IMR-90 (cell line): ENCODE measurements at regions not wholly inside any gene's neighbourhood (a gene's known extent, or its start where the extent isn't known, plus 50 kb on each side); places are given as distances from the start of the nearest gene placed in this dataset.

ENCODE experiments used
- POLR2A ChIP-seq: IDR thresholded peaks from 2 replicates; pipeline ENCODE4 v1.6.1; 2012; ENCODE audit warnings: mild to moderate bottlenecking, low read depth, low read length
- TF ChIP-seq, protein P1 (sequence below): conservative IDR thresholded peaks from 2 replicates; pipeline ENCODE4 v1.5.1; 2012; ENCODE audit warnings: mild to moderate bottlenecking, low read depth, low read length, improper control_type of control experiment

DNA sequence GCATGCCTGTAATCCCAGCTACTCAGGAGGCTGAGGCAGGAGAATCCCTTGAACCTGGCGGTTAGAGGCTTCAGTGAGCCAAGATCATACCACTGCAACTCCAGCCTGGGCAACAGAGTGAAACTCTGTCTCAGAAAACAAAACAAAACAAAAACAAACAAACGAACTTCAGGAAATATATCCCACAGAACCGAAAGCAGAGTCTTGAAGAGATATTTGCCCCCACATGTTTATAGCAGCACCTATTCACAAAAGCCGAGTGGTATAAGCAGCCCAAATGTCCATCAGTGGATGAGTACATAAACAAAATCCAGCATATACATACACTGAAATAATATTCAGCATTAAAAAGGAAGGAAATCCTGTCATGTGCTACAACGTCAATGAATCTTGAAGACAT is 57.6 kb upstream of the GRIN3A start:
- TF ChIP-seq POLR2A: no peak
- TF ChIP-seq, protein P1, sequence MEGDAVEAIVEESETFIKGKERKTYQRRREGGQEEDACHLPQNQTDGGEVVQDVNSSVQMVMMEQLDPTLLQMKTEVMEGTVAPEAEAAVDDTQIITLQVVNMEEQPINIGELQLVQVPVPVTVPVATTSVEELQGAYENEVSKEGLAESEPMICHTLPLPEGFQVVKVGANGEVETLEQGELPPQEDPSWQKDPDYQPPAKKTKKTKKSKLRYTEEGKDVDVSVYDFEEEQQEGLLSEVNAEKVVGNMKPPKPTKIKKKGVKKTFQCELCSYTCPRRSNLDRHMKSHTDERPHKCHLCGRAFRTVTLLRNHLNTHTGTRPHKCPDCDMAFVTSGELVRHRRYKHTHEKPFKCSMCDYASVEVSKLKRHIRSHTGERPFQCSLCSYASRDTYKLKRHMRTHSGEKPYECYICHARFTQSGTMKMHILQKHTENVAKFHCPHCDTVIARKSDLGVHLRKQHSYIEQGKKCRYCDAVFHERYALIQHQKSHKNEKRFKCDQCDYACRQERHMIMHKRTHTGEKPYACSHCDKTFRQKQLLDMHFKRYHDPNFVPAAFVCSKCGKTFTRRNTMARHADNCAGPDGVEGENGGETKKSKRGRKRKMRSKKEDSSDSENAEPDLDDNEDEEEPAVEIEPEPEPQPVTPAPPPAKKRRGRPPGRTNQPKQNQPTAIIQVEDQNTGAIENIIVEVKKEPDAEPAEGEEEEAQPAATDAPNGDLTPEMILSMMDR: no peak
